ENCODE measurements at regions not wholly inside any gene's neighbourhood (a gene's known extent, or its start where the extent isn't known, plus 50 kb on each side); places are given as distances from the start of the nearest gene placed in this dataset.

DNA sequence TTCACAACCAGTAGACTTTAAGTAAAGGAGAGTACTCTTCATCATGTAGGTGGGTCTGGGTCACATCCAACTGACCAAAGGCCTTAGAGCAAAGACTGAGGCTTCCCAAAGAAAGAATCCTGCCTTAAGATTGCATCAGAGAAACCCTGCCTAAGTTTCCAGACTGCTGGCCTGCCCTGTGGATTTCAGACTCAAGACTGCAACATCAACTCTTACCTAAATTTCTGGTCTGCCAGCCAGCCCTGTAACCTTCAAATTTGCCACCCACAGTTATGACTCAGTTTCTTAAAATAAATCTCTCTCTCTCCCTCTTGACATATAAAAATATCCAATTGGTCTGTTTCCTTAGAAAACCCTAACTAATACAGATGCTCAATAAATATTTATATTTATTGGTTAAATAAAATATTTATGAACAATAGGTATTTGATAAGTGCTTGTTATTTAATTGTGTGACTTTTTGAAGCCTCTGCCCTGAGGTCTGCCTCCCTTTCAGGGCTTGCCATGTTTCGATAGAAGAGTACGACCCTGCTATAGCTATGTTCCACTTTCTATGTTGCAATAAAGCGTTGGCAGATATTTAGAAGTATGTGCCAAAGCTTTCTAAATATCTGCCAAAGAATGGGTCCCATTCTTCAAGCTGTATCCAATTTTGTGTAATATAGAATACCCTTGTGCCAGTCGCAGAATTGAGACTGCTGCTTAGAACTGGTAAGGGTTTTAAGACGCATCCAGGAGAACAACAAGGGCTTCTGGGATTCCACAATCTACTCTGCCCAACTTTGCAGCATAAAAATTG, 65.7 kb downstream of the TMEM30B start:
- no peak overlapping the region for H3K4me3 Mint-ChIP-seq
- H3K27ac Mint-ChIP-seq, result no peak overlapping the region
- no peaks in the 10 kb centered on the region for H3K4me1 Mint-ChIP-seq
- TF ChIP-seq, protein P1, sequence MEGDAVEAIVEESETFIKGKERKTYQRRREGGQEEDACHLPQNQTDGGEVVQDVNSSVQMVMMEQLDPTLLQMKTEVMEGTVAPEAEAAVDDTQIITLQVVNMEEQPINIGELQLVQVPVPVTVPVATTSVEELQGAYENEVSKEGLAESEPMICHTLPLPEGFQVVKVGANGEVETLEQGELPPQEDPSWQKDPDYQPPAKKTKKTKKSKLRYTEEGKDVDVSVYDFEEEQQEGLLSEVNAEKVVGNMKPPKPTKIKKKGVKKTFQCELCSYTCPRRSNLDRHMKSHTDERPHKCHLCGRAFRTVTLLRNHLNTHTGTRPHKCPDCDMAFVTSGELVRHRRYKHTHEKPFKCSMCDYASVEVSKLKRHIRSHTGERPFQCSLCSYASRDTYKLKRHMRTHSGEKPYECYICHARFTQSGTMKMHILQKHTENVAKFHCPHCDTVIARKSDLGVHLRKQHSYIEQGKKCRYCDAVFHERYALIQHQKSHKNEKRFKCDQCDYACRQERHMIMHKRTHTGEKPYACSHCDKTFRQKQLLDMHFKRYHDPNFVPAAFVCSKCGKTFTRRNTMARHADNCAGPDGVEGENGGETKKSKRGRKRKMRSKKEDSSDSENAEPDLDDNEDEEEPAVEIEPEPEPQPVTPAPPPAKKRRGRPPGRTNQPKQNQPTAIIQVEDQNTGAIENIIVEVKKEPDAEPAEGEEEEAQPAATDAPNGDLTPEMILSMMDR (IDR thresholded peaks at IDR 0.05), result no peak
- no peak for DNase-seq
- POLR2A ChIA-PET, result no interaction called here
- peaks cover 11% of the 10 kb centered on the region for H3K27me3 Mint-ChIP-seq
- intact Hi-C loops (cut with micrococcal nuclease), result no loop called here
- no peak for ATAC-seq (ENCODE audit: low read depth)
- H3K36me3 Mint-ChIP-seq (ENCODE audit: low read depth), result no peaks in the 10 kb centered on the region
- H3K9me3 Mint-ChIP-seq, result no peaks in the 10 kb centered on the region
- CTCF ChIA-PET, result no interaction called here

DNA sequence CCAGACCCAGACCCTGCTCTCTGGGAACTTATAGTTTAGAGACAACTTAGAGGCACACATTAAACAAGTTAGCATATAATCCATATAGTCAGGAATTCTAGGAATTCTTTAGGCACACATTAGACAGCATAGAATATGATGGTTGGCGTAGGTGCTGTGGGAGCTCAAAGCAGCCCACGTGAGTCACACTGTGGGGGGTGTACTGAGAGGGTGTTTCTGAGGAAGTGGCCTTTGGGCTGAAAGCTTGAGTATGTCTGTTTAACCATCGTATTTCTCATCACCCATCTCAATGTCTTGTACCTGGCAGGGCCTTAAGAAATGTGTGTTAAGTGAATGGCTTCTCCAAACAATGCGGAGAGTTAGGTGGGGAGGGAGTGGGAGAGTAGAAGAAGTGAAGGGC, 67.2 kb downstream of the TMEM30B start:
- peaks cover 9% of the 10 kb centered on the region for H3K27me3 Mint-ChIP-seq
- TF ChIP-seq, protein P1 (IDR thresholded peaks at IDR 0.05), result no peak
- intact Hi-C loops (cut with micrococcal nuclease), result no loop called here
- H3K4me3 Mint-ChIP-seq, result no peak overlapping the region
- no peaks in the 10 kb centered on the region for H3K9me3 Mint-ChIP-seq
- ATAC-seq (ENCODE audit: low read depth), result no peak
- H3K27ac Mint-ChIP-seq, result no peak overlapping the region
- no peaks in the 10 kb centered on the region for H3K36me3 Mint-ChIP-seq (ENCODE audit: low read depth)
- no peaks in the 10 kb centered on the region for H3K4me1 Mint-ChIP-seq
- DNase-seq, result no peak
- ChIA-PET POLR2A (no interaction called here), CTCF (interaction anchor here (0.9 kb wide), 1 partner anchor 38 kb away, joined by 3 read pairs; no protein-coding TSS in a partner anchor)

DNA sequence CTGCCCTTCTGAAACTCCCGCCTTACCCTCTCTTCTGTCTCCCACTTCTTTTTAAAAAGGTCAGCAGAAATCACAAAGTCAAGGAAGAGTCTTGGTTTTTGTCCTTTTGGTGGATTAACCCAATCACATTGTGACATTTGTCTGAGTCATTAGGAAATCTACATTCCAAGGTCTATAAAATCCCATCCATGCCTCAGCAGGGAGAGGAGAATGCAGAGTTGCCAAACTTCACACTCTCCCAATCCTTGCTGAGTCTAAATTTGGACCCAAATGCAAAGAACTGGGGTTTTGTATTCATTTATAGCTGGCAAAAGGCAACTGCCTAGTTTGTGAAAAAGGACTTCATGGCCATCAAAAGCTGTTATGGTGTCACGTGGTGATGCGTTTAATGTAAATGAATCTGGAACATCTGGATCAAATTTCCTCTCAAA, 67.9 kb downstream of the TMEM30B start:
- intact Hi-C loops (cut with micrococcal nuclease), result no loop called here
- Mint-ChIP-seq H3K9me3 (no peaks in the 10 kb centered on the region), H3K27me3 (peaks cover 6% of the 10 kb centered on the region), H3K4me1 (no peaks in the 10 kb centered on the region), H3K36me3 (ENCODE audit: low read depth) (no peaks in the 10 kb centered on the region), H3K27ac (no peak overlapping the region), H3K4me3 (no peak overlapping the region)
- DNase-seq (no peak), ATAC-seq (ENCODE audit: low read depth) (no peak)
- POLR2A ChIA-PET, result no interaction called here
- CTCF ChIA-PET, result no interaction called here
- TF ChIP-seq, protein P1 (IDR thresholded peaks at IDR 0.05), result no peak

DNA sequence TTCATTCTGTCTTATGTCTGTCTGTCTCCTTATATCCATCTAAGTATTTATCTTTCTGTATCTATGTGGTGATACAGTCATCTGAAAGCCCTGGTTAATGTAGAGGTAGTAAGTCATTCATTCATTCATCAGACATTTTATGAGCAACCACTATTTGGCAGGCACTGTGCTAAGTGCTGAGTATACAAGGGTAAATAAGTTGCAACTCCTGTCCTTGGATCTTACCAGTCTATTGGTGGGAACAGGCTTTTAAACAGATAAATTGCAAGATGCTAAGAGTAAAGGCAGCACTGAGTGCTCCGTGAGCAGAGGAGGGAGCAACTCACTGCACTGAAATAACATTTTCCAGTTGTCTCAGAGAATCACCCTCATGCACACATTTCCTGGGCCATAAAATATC, 68.6 kb downstream of the TMEM30B start:
- no peaks in the 10 kb centered on the region for H3K4me1 Mint-ChIP-seq
- TF ChIP-seq, protein P1 (IDR thresholded peaks at IDR 0.05), result no peak
- intact Hi-C loops (cut with micrococcal nuclease), result no loop called here
- H3K27ac Mint-ChIP-seq, result no peak overlapping the region
- ChIA-PET POLR2A (no interaction called here), CTCF (no interaction called here)
- H3K4me3 Mint-ChIP-seq, result no peak overlapping the region
- H3K27me3 Mint-ChIP-seq, result peaks cover 6% of the 10 kb centered on the region
- no peak for DNase-seq
- H3K9me3 Mint-ChIP-seq, result no peaks in the 10 kb centered on the region
- ATAC-seq (ENCODE audit: low read depth), result no peak
- H3K36me3 Mint-ChIP-seq (ENCODE audit: low read depth), result no peaks in the 10 kb centered on the region

DNA sequence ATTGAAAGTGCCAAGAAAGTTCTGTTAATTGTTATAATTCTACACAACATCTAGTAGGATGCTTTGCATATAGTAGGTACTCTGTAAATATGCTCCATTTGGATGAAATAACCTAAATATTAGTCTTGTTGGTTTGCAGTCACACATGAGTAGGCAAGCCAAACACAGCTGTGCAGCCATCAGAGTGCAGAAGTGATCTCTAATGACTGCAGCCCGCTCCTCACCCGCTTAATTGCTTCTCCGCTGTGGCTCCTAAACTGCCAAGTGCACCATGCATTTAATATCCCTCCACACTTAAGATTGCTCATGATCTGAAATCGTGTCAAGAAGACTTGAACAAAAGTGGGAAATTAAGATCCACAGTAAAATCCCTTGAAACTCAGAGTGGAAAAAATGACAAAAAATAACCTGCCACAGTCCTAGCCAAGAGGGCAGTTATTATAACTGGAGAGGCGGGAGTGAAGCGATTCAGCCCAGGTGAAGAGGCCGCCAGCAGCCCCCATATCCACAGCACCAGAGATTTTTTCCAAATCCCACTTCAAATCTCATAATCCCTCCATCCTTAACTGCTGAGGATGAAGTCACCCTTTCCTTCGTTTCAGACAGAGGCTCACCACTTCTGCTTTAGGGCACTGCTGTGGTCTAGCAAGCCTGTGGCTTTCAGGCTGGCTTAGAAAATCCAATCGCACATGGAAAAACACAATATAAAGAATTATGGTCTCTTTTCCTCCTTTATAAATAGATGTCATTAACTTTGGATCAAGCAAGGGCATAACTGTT, 69.5 kb downstream of the TMEM30B start:
- Mint-ChIP-seq H3K27me3 (peaks cover 6% of the 10 kb centered on the region), H3K27ac (no peak overlapping the region), H3K4me3 (no peak overlapping the region), H3K9me3 (no peaks in the 10 kb centered on the region), H3K36me3 (ENCODE audit: low read depth) (no peaks in the 10 kb centered on the region), H3K4me1 (no peaks in the 10 kb centered on the region)
- TF ChIP-seq, protein P1 (IDR thresholded peaks at IDR 0.05), result no peak
- no peak for DNase-seq
- ChIA-PET POLR2A (no interaction called here), CTCF (no interaction called here)
- intact Hi-C loops (cut with micrococcal nuclease), result no loop called here
- no peak for ATAC-seq (ENCODE audit: low read depth)

Data from activated B cell treated with CpG ODN at 0.5 μM for 24 hours (primary cell).